ENCODE measurements at regions not wholly inside any gene's neighbourhood (a gene's known extent, or its start where the extent isn't known, plus 50 kb on each side); places are given as distances from the start of the nearest gene placed in this dataset.

DNA sequence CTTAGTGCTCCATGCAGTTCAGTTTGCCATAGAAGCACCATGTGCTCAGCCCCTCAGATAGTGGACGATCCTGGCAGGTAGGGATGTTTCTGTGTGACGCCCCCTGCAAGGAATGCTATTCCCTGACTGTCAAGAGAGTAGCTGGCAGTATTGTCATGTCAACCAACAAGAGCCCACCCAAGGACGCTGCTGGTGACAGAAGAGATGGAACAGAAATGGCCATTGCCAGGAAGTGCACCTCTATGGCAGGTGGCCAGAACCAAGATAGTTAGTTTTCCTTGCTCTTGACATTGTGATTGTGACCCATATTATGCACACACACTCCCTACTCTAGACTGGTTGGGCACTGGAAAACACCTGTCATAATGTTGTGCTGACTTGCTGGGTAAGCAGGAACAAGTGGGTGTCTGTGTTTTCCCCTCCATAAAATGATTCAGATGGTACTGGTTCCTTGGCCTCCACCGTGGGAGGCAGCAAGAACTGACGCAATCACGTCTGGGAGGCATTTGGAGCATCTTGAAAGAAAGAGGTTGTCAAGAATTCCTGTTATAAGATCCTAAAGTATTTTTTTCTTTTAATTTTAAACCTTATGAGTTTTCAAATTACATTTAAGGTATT lies 507.9 kb downstream of the MID1IP1 start:
- intact Hi-C loops (cut with DNase I; ENCODE audit: low total_unique reads) = no loop called here
- Histone ChIP-seq H3K36me3 (no peaks in the 10 kb centered on the region), H3K4me3 (no peak overlapping the region), H3K9me3 (no peaks in the 10 kb centered on the region), H3K27ac (peak overlapping the region; percentile 15 to 19), H3K27me3 (peaks cover 0 to 50% of the 10 kb centered on the region in 2 donors), H3K4me1 (no peaks in the 10 kb centered on the region)
- TF ChIP-seq POLR2A (IDR thresholded peaks at IDR 0.05) = no peak
- TF ChIP-seq POLR2AphosphoS5 (IDR thresholded peaks at IDR 0.05) = no peak
- TF ChIP-seq, protein P1, sequence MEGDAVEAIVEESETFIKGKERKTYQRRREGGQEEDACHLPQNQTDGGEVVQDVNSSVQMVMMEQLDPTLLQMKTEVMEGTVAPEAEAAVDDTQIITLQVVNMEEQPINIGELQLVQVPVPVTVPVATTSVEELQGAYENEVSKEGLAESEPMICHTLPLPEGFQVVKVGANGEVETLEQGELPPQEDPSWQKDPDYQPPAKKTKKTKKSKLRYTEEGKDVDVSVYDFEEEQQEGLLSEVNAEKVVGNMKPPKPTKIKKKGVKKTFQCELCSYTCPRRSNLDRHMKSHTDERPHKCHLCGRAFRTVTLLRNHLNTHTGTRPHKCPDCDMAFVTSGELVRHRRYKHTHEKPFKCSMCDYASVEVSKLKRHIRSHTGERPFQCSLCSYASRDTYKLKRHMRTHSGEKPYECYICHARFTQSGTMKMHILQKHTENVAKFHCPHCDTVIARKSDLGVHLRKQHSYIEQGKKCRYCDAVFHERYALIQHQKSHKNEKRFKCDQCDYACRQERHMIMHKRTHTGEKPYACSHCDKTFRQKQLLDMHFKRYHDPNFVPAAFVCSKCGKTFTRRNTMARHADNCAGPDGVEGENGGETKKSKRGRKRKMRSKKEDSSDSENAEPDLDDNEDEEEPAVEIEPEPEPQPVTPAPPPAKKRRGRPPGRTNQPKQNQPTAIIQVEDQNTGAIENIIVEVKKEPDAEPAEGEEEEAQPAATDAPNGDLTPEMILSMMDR (IDR thresholded peaks at IDR 0.05) = no peak
- DNase-seq (ENCODE audit: low spot score in 2 of 2) = peak in 1 of 2 donors; percentile 56

DNA sequence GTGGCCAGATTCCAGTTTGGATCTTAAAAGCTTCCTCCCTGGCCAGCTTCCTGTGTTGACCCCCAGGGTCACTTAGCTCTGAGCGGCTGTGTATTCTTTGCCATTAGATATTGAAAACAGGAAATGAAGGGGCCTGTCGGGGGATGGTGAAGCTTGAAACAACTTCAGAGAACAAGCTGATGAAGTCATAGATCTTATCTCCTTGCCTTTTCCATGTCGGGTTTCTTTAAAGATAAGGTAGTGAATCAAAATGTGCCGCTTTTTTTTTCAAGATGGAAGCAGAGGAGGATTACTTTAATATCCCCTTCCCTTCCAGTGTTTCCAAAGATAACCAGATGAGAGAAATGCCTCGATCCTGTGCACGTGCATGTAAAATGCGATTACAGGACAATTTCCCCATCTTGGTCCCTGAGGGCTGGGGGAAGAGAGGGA lies 508.5 kb downstream of the MID1IP1 start:
- TF ChIP-seq, protein P1 (IDR thresholded peaks at IDR 0.05) = no peak
- TF ChIP-seq POLR2AphosphoS5 (IDR thresholded peaks at IDR 0.05) (no peak), POLR2A (IDR thresholded peaks at IDR 0.05) (no peak)
- Histone ChIP-seq H3K9me3 (no peaks in the 10 kb centered on the region), H3K36me3 (no peaks in the 10 kb centered on the region), H3K4me1 (no peaks in the 10 kb centered on the region), H3K4me3 (no peak overlapping the region), H3K27me3 (peaks cover 0 to 49% of the 10 kb centered on the region in 2 donors), H3K27ac (peak overlapping the region; percentile 19 to 35)
- DNase-seq (ENCODE audit: low spot score in 2 of 2) = no peak
- intact Hi-C loops (cut with DNase I; ENCODE audit: low total_unique reads) = no loop called here

DNA sequence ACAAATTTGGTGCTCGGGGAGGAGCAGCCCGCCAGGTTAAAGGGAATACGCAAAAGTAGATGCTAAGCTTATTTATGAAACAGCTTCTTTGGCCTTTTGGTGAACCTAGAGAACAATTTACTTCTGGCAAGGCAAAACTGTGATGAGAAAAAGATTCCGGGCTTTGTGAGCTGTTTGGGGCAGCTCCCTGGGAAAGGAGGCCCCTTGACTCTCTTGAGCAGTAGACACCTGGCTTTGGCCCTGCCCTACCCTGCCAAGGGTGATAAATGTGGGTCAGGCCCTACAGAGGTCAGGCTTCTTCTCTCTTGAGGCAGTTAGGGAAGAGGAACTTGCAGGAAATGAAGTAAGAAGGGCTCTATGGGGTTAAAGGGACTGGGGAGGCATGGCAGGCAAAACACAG lies 509.6 kb downstream of the MID1IP1 start:
- H3K9me3 ChIP-seq = no peaks in the 10 kb centered on the region
- intact Hi-C loops (cut with DNase I; ENCODE audit: low total_unique reads) = no loop called here
- no peak overlapping the region for H3K4me3 ChIP-seq
- no peak for TF ChIP-seq POLR2A (IDR thresholded peaks at IDR 0.05)
- TF ChIP-seq POLR2AphosphoS5 (IDR thresholded peaks at IDR 0.05) = no peak
- TF ChIP-seq, protein P1 (IDR thresholded peaks at IDR 0.05) = no peak
- peaks cover 0 to 39% of the 10 kb centered on the region in 2 donors for H3K27me3 ChIP-seq
- no peaks in the 10 kb centered on the region for H3K36me3 ChIP-seq
- no peak overlapping the region for H3K27ac ChIP-seq
- DNase-seq (ENCODE audit: low spot score in 2 of 2) = no peak
- H3K4me1 ChIP-seq = no peaks in the 10 kb centered on the region

DNA sequence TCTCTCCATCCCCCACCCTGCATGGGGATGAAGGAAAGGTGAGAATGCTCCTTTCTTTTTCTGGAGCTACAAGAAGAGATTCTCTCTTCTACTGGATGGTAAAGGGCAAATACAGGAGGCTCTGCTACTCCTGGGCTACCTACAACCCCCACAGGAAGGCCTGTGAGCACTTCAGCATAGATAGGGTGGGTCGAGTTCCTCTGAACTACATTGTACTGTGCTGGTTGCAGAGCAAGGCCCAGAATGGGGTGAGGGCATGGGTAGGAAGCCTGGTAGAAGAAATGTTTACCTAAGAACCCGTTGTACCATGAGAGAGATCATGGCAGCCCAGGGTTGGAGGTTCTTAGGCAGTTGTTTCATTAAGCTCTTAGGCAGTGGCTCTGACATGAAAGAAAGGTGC lies 510.4 kb downstream of the MID1IP1 start:
- no peak overlapping the region for H3K27ac ChIP-seq
- TF ChIP-seq, protein P1 (IDR thresholded peaks at IDR 0.05) = no peak
- TF ChIP-seq POLR2A (IDR thresholded peaks at IDR 0.05) = no peak
- TF ChIP-seq POLR2AphosphoS5 (IDR thresholded peaks at IDR 0.05) = no peak
- no peaks in the 10 kb centered on the region for H3K9me3 ChIP-seq
- DNase-seq (ENCODE audit: low spot score in 2 of 2) = no peak
- H3K36me3 ChIP-seq = no peaks in the 10 kb centered on the region
- no peak overlapping the region for H3K4me3 ChIP-seq
- H3K27me3 ChIP-seq = peaks cover 0 to 45% of the 10 kb centered on the region in 2 donors
- H3K4me1 ChIP-seq = no peaks in the 10 kb centered on the region
- intact Hi-C loops (cut with DNase I; ENCODE audit: low total_unique reads) = no loop called here

DNA sequence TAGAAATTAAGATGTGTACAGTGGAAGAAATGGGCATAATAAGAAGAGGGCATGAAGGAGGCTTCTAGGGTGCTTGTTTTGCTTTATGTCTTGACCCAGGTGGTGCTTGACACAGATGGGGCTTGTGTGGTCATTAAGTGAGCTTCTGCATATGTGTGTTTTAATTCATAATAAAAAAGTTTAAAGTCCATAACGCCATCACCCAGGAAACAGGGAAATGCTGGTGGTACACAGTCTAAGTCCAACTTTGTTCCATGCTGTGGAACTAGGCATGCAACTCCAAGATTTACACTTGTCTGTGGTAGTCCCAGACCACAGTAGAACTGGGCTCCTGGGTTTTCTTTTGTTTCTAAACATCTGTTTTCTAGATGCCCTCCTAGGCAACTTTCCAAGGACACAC lies 511.9 kb downstream of the MID1IP1 start:
- H3K27ac ChIP-seq = no peak overlapping the region
- no peak overlapping the region for H3K4me3 ChIP-seq
- TF ChIP-seq POLR2AphosphoS5 (IDR thresholded peaks at IDR 0.05) = no peak
- TF ChIP-seq, protein P1 (IDR thresholded peaks at IDR 0.05) = no peak
- no peak for TF ChIP-seq POLR2A (IDR thresholded peaks at IDR 0.05)
- intact Hi-C loops (cut with DNase I; ENCODE audit: low total_unique reads) = no loop called here
- no peaks in the 10 kb centered on the region for H3K9me3 ChIP-seq
- H3K27me3 ChIP-seq = peaks cover 0 to 49% of the 10 kb centered on the region in 2 donors
- H3K4me1 ChIP-seq = no peaks in the 10 kb centered on the region
- H3K36me3 ChIP-seq = no peaks in the 10 kb centered on the region
- no peak for DNase-seq (ENCODE audit: low spot score in 2 of 2)
